Heart left ventricle (tissue), 13 donors: ENCODE measurements at regions not wholly inside any gene's neighbourhood (a gene's known extent, or its start where the extent isn't known, plus 50 kb on each side); places are given as distances from the start of the nearest gene placed in this dataset.

Experiments
- POLR2A ChIP-seq, 2 donors: fragments of 450-650 bp; IDR thresholded peaks; one replicate each; pipeline ENCODE4 v1.6.1; 2017; ENCODE audit warnings: antibody characterized with exemption in 2 of 2, mild to moderate bottlenecking in 2 of 2, moderate library complexity in 2 of 2
- TF ChIP-seq, protein P1 (sequence below), 12 donors: fragments of 200-600 bp; sonication (generic) in 4 of 12; IDR thresholded peaks; one replicate each; pipeline versions ENCODE4 v1.5.0 to v1.8.0; 2018 to 2022; ENCODE audit warnings: antibody characterized with exemption in 12 of 12, mild to moderate bottlenecking in 5 of 12
- donor health status: ischemic (EF 13 %, LVEDD 7.1; RV severe dilation, severe dysfunction).
- donor health status: DM: no; HTN: yes; CAD: no.
- donor health status: DM: no; HTN: no; CAD: no.
- donor health status: ischemic (EF 25% LVEDD 6.9; RV normal size, moderate dysfunction).
- donor health status: ischemic (EF 25% LVEDD 5.7; RV mildly dilated, moderate dysfunction).
- donor health status: ischemic (EF 35%, LVEDD 5.7; RV mildly dilated, moderate dysfunction).
- donor health status: nonischemic (EF 11% LVEDD 7.7; RV severe dilation, severe dysfunction).
- donor health status: DM: yes; HTN: yes; CAD: no.
- donor health status: PGD.
- donor health status: ischemic (EF 29% LVEDD 5.4; RV normal size, mild dysfunction).
- donor health status: nonischemic (EF 23%, LVEDD 6.1; RV moderate dilation, normal function).

GRCh38 chr17:15087946-15088345 is 177.2 kb downstream of the PMP22 start:
- TF ChIP-seq, protein P1, sequence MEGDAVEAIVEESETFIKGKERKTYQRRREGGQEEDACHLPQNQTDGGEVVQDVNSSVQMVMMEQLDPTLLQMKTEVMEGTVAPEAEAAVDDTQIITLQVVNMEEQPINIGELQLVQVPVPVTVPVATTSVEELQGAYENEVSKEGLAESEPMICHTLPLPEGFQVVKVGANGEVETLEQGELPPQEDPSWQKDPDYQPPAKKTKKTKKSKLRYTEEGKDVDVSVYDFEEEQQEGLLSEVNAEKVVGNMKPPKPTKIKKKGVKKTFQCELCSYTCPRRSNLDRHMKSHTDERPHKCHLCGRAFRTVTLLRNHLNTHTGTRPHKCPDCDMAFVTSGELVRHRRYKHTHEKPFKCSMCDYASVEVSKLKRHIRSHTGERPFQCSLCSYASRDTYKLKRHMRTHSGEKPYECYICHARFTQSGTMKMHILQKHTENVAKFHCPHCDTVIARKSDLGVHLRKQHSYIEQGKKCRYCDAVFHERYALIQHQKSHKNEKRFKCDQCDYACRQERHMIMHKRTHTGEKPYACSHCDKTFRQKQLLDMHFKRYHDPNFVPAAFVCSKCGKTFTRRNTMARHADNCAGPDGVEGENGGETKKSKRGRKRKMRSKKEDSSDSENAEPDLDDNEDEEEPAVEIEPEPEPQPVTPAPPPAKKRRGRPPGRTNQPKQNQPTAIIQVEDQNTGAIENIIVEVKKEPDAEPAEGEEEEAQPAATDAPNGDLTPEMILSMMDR (IDR thresholded peaks at IDR 0.05): no peak
- no peak for TF ChIP-seq POLR2A (IDR thresholded peaks at IDR 0.05)
